ENCODE measurements at regions not wholly inside any gene's neighbourhood (a gene's known extent, or its start where the extent isn't known, plus 50 kb on each side); places are given as distances from the start of the nearest gene placed in this dataset.

DNA sequence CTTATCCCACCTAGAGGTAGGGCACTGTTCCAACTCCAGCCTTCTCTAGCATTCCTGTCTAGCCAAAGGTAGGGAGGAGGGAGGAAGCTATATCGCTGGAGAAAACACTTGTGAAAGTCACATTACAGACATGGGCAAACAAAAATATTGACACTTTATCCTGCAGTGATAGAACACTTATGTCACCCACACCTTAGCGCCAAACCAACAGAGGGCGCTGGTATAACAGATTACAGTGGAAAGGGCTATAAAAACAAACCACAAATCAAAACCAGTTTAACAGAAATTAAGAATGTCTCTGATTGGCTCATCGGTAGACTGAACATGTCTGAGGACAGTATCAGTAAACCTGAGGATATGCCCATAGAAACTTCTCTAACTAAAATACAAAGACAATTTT is 451.3 kb downstream of the TLL1 start:
- Histone ChIP-seq H3K27ac (no peak overlapping the region), H3K4me2 (no peak overlapping the region), H3K79me2 (ENCODE audit: low read depth) (no peaks in the 10 kb centered on the region), H3K4me1 (no peaks in the 10 kb centered on the region), H3F3A (ENCODE audit: low read depth) (no peaks in the 10 kb centered on the region), H3K36me3 (no peaks in the 10 kb centered on the region), H4K20me1 (ENCODE audit: low read depth) (no peaks in the 10 kb centered on the region), H3K9me3 (ENCODE audit: low read depth) (no peaks in the 10 kb centered on the region), H3K9ac (no peak overlapping the region), H2AFZ (replicated peaks) (peak overlapping the region; percentile 69), H3K4me3 (no peak overlapping the region), H3K27me3 (no peaks in the 10 kb centered on the region)
- Mint-ChIP-seq H3K27me3 (ENCODE audit: insufficient read depth, low read depth) (no peaks in the 10 kb centered on the region), H3K27ac (no peak overlapping the region), H3K36me3 (no peaks in the 10 kb centered on the region), H3K4me3 (no peak overlapping the region), H3K9me3 (no peaks in the 10 kb centered on the region), H3K4me1 (no peaks in the 10 kb centered on the region)
- TF ChIP-seq EZH2phosphoT487 (IDR thresholded peaks at IDR 0.05) (no peak), EZH2 (IDR thresholded peaks at IDR 0.05) (no peak)
- TF ChIP-seq, protein P1, sequence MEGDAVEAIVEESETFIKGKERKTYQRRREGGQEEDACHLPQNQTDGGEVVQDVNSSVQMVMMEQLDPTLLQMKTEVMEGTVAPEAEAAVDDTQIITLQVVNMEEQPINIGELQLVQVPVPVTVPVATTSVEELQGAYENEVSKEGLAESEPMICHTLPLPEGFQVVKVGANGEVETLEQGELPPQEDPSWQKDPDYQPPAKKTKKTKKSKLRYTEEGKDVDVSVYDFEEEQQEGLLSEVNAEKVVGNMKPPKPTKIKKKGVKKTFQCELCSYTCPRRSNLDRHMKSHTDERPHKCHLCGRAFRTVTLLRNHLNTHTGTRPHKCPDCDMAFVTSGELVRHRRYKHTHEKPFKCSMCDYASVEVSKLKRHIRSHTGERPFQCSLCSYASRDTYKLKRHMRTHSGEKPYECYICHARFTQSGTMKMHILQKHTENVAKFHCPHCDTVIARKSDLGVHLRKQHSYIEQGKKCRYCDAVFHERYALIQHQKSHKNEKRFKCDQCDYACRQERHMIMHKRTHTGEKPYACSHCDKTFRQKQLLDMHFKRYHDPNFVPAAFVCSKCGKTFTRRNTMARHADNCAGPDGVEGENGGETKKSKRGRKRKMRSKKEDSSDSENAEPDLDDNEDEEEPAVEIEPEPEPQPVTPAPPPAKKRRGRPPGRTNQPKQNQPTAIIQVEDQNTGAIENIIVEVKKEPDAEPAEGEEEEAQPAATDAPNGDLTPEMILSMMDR (IDR thresholded peaks at IDR 0.05) = peak; percentile 72
- DNase-seq (ENCODE audit: low spot score) = peak; percentile 54

DNA sequence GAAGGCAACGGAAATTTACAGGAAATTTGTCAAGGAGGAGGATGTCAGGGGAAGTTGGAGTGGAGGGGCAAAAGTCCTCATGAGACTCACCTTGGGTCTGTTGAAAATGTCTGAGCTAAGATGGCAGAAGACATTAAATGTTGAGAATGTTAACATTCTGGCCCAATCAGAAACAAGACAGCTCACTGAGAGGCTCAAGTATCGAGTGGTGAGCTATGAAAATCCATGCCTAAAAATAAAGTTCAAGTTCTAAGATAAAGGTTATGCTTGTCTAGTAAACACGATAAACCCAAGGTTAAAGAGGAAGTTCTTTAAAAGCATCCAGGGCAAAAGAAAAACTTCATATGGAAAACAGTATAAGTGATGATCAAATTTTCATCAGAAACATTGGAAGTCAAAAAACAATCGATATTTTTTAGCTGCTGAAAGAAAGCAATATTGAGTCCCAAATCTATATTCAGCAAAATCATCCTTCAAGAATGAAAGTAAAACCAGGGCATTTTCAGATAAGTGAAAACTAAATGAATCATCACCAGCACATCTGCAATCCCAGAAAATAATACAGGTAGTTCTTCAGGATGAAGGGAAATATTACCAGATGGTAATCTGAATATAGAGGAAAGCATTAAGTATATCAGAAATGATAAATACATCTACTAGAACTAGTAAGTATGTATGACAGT is 462.4 kb downstream of the TLL1 start:
- Histone ChIP-seq H3K27ac (no peak overlapping the region), H3K4me1 (no peaks in the 10 kb centered on the region), H3K9me3 (ENCODE audit: low read depth) (no peaks in the 10 kb centered on the region), H2AFZ (replicated peaks) (no peak overlapping the region), H3K4me2 (no peak overlapping the region), H3K36me3 (no peaks in the 10 kb centered on the region), H3K9ac (no peak overlapping the region), H3K79me2 (ENCODE audit: low read depth) (no peaks in the 10 kb centered on the region), H3K27me3 (no peaks in the 10 kb centered on the region), H3K4me3 (no peak overlapping the region), H4K20me1 (ENCODE audit: low read depth) (no peaks in the 10 kb centered on the region), H3F3A (ENCODE audit: low read depth) (no peaks in the 10 kb centered on the region)
- Mint-ChIP-seq H3K4me1 (no peaks in the 10 kb centered on the region), H3K36me3 (no peaks in the 10 kb centered on the region), H3K4me3 (no peak overlapping the region), H3K9me3 (no peaks in the 10 kb centered on the region), H3K27me3 (ENCODE audit: insufficient read depth, low read depth) (no peaks in the 10 kb centered on the region), H3K27ac (no peak overlapping the region)
- no peak for DNase-seq (ENCODE audit: low spot score)
- TF ChIP-seq, protein P1 (IDR thresholded peaks at IDR 0.05) = no peak
- TF ChIP-seq EZH2phosphoT487 (IDR thresholded peaks at IDR 0.05) (no peak), EZH2 (IDR thresholded peaks at IDR 0.05) (no peak)

DNA sequence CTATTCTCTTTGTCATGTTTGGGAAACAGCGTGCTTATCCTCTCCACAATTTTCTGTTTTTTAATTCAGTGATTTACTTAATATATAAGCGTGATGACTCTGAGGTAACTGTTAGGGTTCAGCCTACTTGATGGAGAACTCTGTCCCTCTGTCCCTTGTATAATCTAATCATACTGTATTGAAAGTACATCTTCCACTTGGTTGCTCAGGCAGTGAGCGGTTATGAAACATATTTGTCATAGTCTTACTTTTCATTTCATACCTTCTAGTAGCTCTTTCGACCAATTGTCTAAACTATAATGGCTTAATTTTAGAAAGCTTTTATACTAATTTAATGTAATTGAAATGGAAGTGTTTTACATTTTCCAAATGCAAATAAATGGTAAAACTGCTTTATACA is 469.0 kb downstream of the TLL1 start:
- Histone ChIP-seq H4K20me1 (ENCODE audit: low read depth) (no peaks in the 10 kb centered on the region), H3K36me3 (no peaks in the 10 kb centered on the region), H3K27me3 (no peaks in the 10 kb centered on the region), H3K4me3 (no peak overlapping the region), H3K4me2 (no peak overlapping the region), H3K9me3 (ENCODE audit: low read depth) (no peaks in the 10 kb centered on the region), H2AFZ (replicated peaks) (no peak overlapping the region), H3K9ac (no peak overlapping the region), H3K79me2 (ENCODE audit: low read depth) (no peaks in the 10 kb centered on the region), H3F3A (ENCODE audit: low read depth) (no peaks in the 10 kb centered on the region), H3K27ac (no peak overlapping the region), H3K4me1 (no peaks in the 10 kb centered on the region)
- no peaks in the 10 kb centered on the region for H3K36me3 Mint-ChIP-seq
- no peaks in the 10 kb centered on the region for H3K27me3 Mint-ChIP-seq (ENCODE audit: insufficient read depth, low read depth)
- no peak for DNase-seq (ENCODE audit: low spot score)
- TF ChIP-seq, protein P1 (IDR thresholded peaks at IDR 0.05) = no peak
- TF ChIP-seq EZH2phosphoT487 (IDR thresholded peaks at IDR 0.05) (no peak), EZH2 (IDR thresholded peaks at IDR 0.05) (no peak)
- H3K9me3 Mint-ChIP-seq = no peaks in the 10 kb centered on the region
- no peak overlapping the region for H3K4me3 Mint-ChIP-seq
- H3K27ac Mint-ChIP-seq = no peak overlapping the region
- no peaks in the 10 kb centered on the region for H3K4me1 Mint-ChIP-seq
